ENCODE measurements at regions not wholly inside any gene's neighbourhood (a gene's known extent, or its start where the extent isn't known, plus 50 kb on each side); places are given as distances from the start of the nearest gene placed in this dataset.

GRCh38 chr6:137782166-137783039, 84.7 kb upstream of the TNFAIP3 start:
- TF ChIP-seq EZH2 (IDR thresholded peaks at IDR 0.05) (no peak), POLR2AphosphoS5 (IDR thresholded peaks at IDR 0.05; ENCODE audit: borderline replicate concordance, low read depth, low read length) (no peak)
